HCT116 (cell line): ENCODE measurements at regions not wholly inside any gene's neighbourhood (a gene's known extent, or its start where the extent isn't known, plus 50 kb on each side); places are given as distances from the start of the nearest gene placed in this dataset.

Source experiments
- ATAC-seq: fragments of 200-7000 bp; cut with Tn5 transposase; 2 replicates; pipeline ENCODE4 v1.9.1; 2020; ENCODE audit warnings: mild to moderate bottlenecking, moderate library complexity
- BruUV-seq: library from RNA; stranded (reverse); fragments of 400-500 nt; replicated peaks from 2 replicates; lab custom pipeline; 2021; lab: Mats Ljungman, UMichigan
- CTCF ChIA-PET: fragments of 300-600 bp; sonication (Branson Sonifier 250); formaldehyde crosslinking; loops from one replicate; lab custom pipeline; 2021; ENCODE audit warnings: antibody characterized with exemption; lab: Charles Lee
- POLR2A ChIA-PET: fragments of 300-600, 350-600 bp; sonication (Branson Sonifier 250); formaldehyde crosslinking; loops from one replicate; lab custom pipeline; 2021; ENCODE audit warnings: antibody characterized with exemption; lab: Charles Lee
- RAD21 ChIA-PET, 2 experiments: fragments of 300-600 bp; sonication (Branson Sonifier 250); formaldehyde crosslinking; loops; one replicate each; lab custom pipeline; 2023; ENCODE audit warnings: low total read pairs in 2 of 2; ENCODE audit not compliant: uncharacterized antibody in 2 of 2, unreplicated experiment in 2 of 2, low non-redundant PET in 1 of 2; lab: Charles Lee
- DNase-seq: peaks from one replicate; pipeline ENCODE4 v3.0.0-alpha.2; 2010; ENCODE audit warnings: low read depth, low spot score
- H2AFZ ChIP-seq: fragments of 200-600 bp; shearing (Covaris generic), sonication (generic); 2 replicates; pipeline ENCODE4 v1.6.1; 2017; ENCODE audit warnings: low read depth, mixed run types, mixed read lengths, antibody characterized with exemption, low read length; ENCODE audit not compliant: poor library complexity, severe bottlenecking
- H3K27ac ChIP-seq: 2 replicates; pipeline ENCODE4 v1.5.1; 2012; ENCODE audit warnings: low read depth, low read length
- H3K27me3 ChIP-seq: fragments of 200-600 bp; sonication (generic); 2 replicates; pipeline ENCODE4 v1.6.1; 2016; ENCODE audit warnings: mixed run types, low read length, mixed read lengths; ENCODE audit not compliant: insufficient read depth
- H3K36me3 ChIP-seq, 2 experiments: fragments of 200-500 bp in 1 of 2; fragments of 200-600 bp in 1 of 2; sonication (Bioruptor generic) in 1 of 2; sonication (generic) in 1 of 2; 2 replicates each; pipeline versions ENCODE4 v1.5.1 to v1.6.1; 2014 to 2016; ENCODE audit warnings: low read length in 2 of 2, inconsistent platforms in 1 of 2, mixed read lengths in 1 of 2, mixed run types in 1 of 2; ENCODE audit not compliant: insufficient read depth in 2 of 2, control insufficient read depth in 1 of 2
- H3K4me1 ChIP-seq, 2 experiments: fragments of 200-600 bp in 1 of 2; sonication (generic) in 1 of 2; 2 replicates each; pipeline versions ENCODE4 v1.5.1 to v1.6.1; 2012 to 2017; ENCODE audit warnings: low read length in 2 of 2, inconsistent platforms in 1 of 2, mild to moderate bottlenecking in 1 of 2, mixed read lengths in 1 of 2, mixed run types in 1 of 2, moderate library complexity in 1 of 2; ENCODE audit not compliant: insufficient read depth in 2 of 2, control insufficient read depth in 1 of 2
- H3K4me2 ChIP-seq: fragments of 200-600 bp; sonication (generic); 2 replicates; pipeline ENCODE4 v1.6.1; 2017; ENCODE audit warnings: mixed run types, low read length, mixed read lengths
- H3K4me3 ChIP-seq, 2 experiments: fragments of 200-600 bp in 1 of 2; sonication (generic) in 1 of 2; replicated peaks in 1 of 2; 2 replicates each; pipeline ENCODE4 v1.5.1; 2011 to 2016; ENCODE audit warnings: low read length in 2 of 2, control low read depth in 1 of 2, low read depth in 1 of 2, mild to moderate bottlenecking in 1 of 2, mixed read lengths in 1 of 2, mixed run types in 1 of 2
- H3K79me2 ChIP-seq: fragments of 200-600 bp; sonication (generic); 2 replicates; pipeline ENCODE4 v1.6.1; 2017; ENCODE audit warnings: mild to moderate bottlenecking, mixed run types, low read length, moderate library complexity, mixed read lengths; ENCODE audit not compliant: insufficient read depth
- H3K9ac ChIP-seq: fragments of 200-600 bp; sonication (generic); 2 replicates; pipeline ENCODE4 v1.6.1; 2016; ENCODE audit warnings: low read length, mixed read lengths
- H3K9me2 ChIP-seq: fragments of 200-600 bp; sonication (generic), shearing (Covaris generic); 2 replicates; pipeline ENCODE4 v1.6.1; 2017; ENCODE audit warnings: mixed run types, mild to moderate bottlenecking, moderate library complexity; ENCODE audit not compliant: insufficient read depth
- H3K9me3 ChIP-seq, 2 experiments: fragments of 200-500 bp in 1 of 2; fragments of 200-600 bp in 1 of 2; sonication (Bioruptor generic) in 1 of 2; sonication (generic) in 1 of 2; 2 replicates each; pipeline ENCODE4 v1.6.1; 2014 to 2017; ENCODE audit warnings: low read length in 2 of 2, mixed read lengths in 2 of 2, inconsistent platforms in 1 of 2, low read depth in 1 of 2, mild to moderate bottlenecking in 1 of 2, mixed run types in 1 of 2, moderate library complexity in 1 of 2; ENCODE audit not compliant: control insufficient read depth in 1 of 2, insufficient read depth in 1 of 2
- H4K20me1 ChIP-seq: fragments of 200-600 bp; sonication (generic), shearing (Covaris generic); 2 replicates; pipeline ENCODE4 v1.6.1; 2017; ENCODE audit warnings: mixed run types, mild to moderate bottlenecking, moderate library complexity; ENCODE audit not compliant: insufficient read depth
- ATF3 ChIP-seq: IDR thresholded peaks from 2 replicates; pipeline ENCODE4 v1.6.1; 2012
- CBX3 ChIP-seq: IDR thresholded peaks from 2 replicates; pipeline ENCODE4 v1.6.1; 2012; ENCODE audit warnings: low read depth
- EGR1 ChIP-seq: IDR thresholded peaks from 2 replicates; pipeline ENCODE4 v1.6.1; 2012; ENCODE audit warnings: low read depth
- EZH2 ChIP-seq: fragments of 200-600 bp; sonication (generic); IDR thresholded peaks from 2 replicates; pipeline ENCODE4 v1.6.1; 2017; ENCODE audit warnings: antibody characterized with exemption, mixed run types
- JUND ChIP-seq: IDR thresholded peaks from 2 replicates; pipeline ENCODE4 v1.6.1; 2012
- POLR2AphosphoS5 ChIP-seq: IDR thresholded peaks from 2 replicates; pipeline ENCODE4 v1.6.1; 2011; ENCODE audit warnings: mild to moderate bottlenecking, low read depth, low read length, moderate library complexity
- REST ChIP-seq: IDR thresholded peaks from 2 replicates; pipeline ENCODE4 v1.6.1; 2012; ENCODE audit warnings: low read depth
- SIN3A ChIP-seq: IDR thresholded peaks from 2 replicates; pipeline ENCODE4 v1.6.1; 2012; ENCODE audit warnings: low read depth
- SP1 ChIP-seq: IDR thresholded peaks from 2 replicates; pipeline ENCODE4 v1.6.1; 2012; ENCODE audit warnings: low read depth
- SRF ChIP-seq: IDR thresholded peaks from 2 replicates; pipeline ENCODE4 v1.6.1; 2012; ENCODE audit warnings: low read depth
- TCF7L2 ChIP-seq: IDR thresholded peaks from 2 replicates; pipeline ENCODE4 v1.7.0; 2011; ENCODE audit warnings: borderline replicate concordance, inconsistent platforms; ENCODE audit not compliant: insufficient read depth, insufficient read length; ENCODE audit errors: extremely low read depth
- YY1 ChIP-seq: IDR thresholded peaks from 2 replicates; pipeline ENCODE4 v1.6.1; 2011; ENCODE audit warnings: low read length, low read depth, moderate library complexity, mild to moderate bottlenecking; ENCODE audit not compliant: insufficient replicate concordance; ENCODE audit errors: extremely low read depth
- ZFX ChIP-seq: fragments of 450-650 bp; IDR thresholded peaks from 2 replicates; pipeline ENCODE4 v1.6.1; 2017
- ZNF274 ChIP-seq: fragments of 200-500 bp; sonication (Bioruptor generic); IDR thresholded peaks from 2 replicates; pipeline ENCODE4 v1.6.1; 2014; ENCODE audit warnings: mild to moderate bottlenecking, low read depth, low read length, inconsistent platforms
- intact Hi-C: fragments of 100-400 bp; cut with micrococcal nuclease; formaldehyde crosslinking; loops from 2 replicates; pipeline ENCODE4 v1.10.0; 2022
- TF ChIP-seq, protein P1 (sequence below): IDR thresholded peaks from 2 replicates; pipeline ENCODE4 v1.6.1; 2011; ENCODE audit warnings: mild to moderate bottlenecking, low read length, moderate library complexity; ENCODE audit not compliant: insufficient replicate concordance; ENCODE audit errors: extremely low read depth
- TF ChIP-seq, protein P2 (sequence below), 3 experiments: fragments of 200-600 bp in 1 of 3; sonication (generic) in 1 of 3; IDR thresholded peaks in 2 of 3; conservative IDR thresholded peaks in 1 of 3; 2 replicates each; pipeline ENCODE4 v1.5.1; 2012 to 2017; ENCODE audit warnings: low read depth in 2 of 3, low read length in 2 of 3, antibody characterized with exemption in 1 of 3, borderline replicate concordance in 1 of 3, control low read depth in 1 of 3, mild to moderate bottlenecking in 1 of 3, mixed read lengths in 1 of 3, mixed run types in 1 of 3, moderate library complexity in 1 of 3; ENCODE audit not compliant: insufficient read depth in 1 of 3

DNA sequence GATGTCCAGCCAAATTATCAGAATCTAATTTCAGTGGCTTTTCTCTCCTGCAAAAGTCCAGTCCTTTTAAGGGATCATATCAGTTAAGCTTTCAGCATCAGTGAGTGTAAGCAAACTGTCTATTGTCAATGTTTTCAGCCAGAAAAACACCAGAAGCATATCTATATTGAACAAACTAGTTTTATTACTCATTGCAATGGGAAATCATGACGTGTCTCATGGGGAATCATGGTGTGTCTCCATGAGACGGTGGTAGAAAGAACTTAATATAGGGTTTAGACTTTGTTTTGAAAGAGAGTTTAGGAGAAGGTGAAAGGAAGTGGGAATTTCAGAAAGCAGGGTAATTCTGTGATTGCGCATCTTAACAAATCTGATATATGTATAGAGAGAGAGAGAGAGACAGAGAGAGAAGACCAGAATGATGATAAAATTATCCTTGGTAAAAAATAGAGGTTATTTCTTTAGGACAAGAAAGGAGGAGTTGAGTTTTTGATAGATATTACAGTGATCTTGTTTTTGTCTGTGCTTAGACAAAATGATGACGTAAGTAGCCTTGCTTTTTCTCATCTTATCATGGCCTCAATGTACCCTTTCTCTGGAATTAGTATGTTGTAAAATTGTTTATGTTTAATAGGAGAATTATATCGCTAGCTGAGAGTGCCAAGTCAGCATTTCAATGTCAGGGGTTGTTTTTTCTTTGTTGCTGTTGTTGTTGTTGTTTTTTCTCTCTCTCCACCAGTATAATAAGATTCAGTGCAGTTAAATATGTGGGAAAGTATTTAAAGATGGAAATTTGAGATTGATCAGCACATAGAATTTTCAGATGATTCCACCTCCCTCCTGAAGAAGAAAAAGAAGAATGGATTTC, 129.9 kb upstream of the OSTN start:
- CTCF ChIA-PET = no interaction called here
- no peaks in the 10 kb centered on the region for H3K36me3 ChIP-seq
- TF ChIP-seq SIN3A (no peak), ATF3 (no peak), CBX3 (no peak), ZFX (no peak), POLR2AphosphoS5 (no peak), REST (no peak), SP1 (no peak), TCF7L2 (no peak), EZH2 (no peak), YY1 (no peak), JUND (no peak), EGR1 (no peak), ZNF274 (no peak), SRF (no peak)
- TF ChIP-seq, protein P1, sequence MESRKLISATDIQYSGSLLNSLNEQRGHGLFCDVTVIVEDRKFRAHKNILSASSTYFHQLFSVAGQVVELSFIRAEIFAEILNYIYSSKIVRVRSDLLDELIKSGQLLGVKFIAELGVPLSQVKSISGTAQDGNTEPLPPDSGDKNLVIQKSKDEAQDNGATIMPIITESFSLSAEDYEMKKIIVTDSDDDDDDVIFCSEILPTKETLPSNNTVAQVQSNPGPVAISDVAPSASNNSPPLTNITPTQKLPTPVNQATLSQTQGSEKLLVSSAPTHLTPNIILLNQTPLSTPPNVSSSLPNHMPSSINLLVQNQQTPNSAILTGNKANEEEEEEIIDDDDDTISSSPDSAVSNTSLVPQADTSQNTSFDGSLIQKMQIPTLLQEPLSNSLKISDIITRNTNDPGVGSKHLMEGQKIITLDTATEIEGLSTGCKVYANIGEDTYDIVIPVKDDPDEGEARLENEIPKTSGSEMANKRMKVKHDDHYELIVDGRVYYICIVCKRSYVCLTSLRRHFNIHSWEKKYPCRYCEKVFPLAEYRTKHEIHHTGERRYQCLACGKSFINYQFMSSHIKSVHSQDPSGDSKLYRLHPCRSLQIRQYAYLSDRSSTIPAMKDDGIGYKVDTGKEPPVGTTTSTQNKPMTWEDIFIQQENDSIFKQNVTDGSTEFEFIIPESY = no peak
- TF ChIP-seq, protein P2, sequence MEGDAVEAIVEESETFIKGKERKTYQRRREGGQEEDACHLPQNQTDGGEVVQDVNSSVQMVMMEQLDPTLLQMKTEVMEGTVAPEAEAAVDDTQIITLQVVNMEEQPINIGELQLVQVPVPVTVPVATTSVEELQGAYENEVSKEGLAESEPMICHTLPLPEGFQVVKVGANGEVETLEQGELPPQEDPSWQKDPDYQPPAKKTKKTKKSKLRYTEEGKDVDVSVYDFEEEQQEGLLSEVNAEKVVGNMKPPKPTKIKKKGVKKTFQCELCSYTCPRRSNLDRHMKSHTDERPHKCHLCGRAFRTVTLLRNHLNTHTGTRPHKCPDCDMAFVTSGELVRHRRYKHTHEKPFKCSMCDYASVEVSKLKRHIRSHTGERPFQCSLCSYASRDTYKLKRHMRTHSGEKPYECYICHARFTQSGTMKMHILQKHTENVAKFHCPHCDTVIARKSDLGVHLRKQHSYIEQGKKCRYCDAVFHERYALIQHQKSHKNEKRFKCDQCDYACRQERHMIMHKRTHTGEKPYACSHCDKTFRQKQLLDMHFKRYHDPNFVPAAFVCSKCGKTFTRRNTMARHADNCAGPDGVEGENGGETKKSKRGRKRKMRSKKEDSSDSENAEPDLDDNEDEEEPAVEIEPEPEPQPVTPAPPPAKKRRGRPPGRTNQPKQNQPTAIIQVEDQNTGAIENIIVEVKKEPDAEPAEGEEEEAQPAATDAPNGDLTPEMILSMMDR (IDR thresholded peaks at IDR 0.05 in 2 of 3, conservative IDR thresholded peaks at IDR 0.05 in 1 of 3; ENCODE audit: borderline replicate concordance in 1 of 3, insufficient read depth in 1 of 3, low read depth in 2 of 3, low read length in 2 of 3) = no peak
- TF ChIP-seq, all 23 proteins: peak for 0
- BruUV-seq = no TSS peak
- no peak overlapping the region for H3K27ac ChIP-seq
- DNase-seq = no peak
- no peak overlapping the region for H3K9ac ChIP-seq
- no peak overlapping the region for H3K4me3 ChIP-seq
- peaks cover 0 to 9% of the 10 kb centered on the region in 2 experiments; a peak in 1 of 4 replicates for H3K4me1 ChIP-seq
- ATAC-seq = no peak
- no peaks in the 10 kb centered on the region for H4K20me1 ChIP-seq
- intact Hi-C loops = no loop called here
- H3K9me3 ChIP-seq = no peaks in the 10 kb centered on the region
- no peaks in the 10 kb centered on the region for H3K79me2 ChIP-seq
- H3K4me2 ChIP-seq = no peak overlapping the region
- POLR2A ChIA-PET = no interaction called here
- RAD21 ChIA-PET = no interaction called here
- no peak overlapping the region for H2AFZ ChIP-seq
- no peaks in the 10 kb centered on the region for H3K9me2 ChIP-seq
- no peaks in the 10 kb centered on the region for H3K27me3 ChIP-seq
